GM21619 (cell line): ENCODE measurements at regions not wholly inside any gene's neighbourhood (a gene's known extent, or its start where the extent isn't known, plus 50 kb on each side); places are given as distances from the start of the nearest gene placed in this dataset.
"Not testable (repeated sequence)": the region's sequence is repeated elsewhere in the genome, so short reads cannot be mapped to it uniquely, and the experiment has no call there.

Source experiments
- ATAC-seq: cut with Tn5 transposase; IDR thresholded peaks from one replicate; pipeline ENCODE4 v1.9.1; 2021; ENCODE audit not compliant: unreplicated experiment

DNA sequence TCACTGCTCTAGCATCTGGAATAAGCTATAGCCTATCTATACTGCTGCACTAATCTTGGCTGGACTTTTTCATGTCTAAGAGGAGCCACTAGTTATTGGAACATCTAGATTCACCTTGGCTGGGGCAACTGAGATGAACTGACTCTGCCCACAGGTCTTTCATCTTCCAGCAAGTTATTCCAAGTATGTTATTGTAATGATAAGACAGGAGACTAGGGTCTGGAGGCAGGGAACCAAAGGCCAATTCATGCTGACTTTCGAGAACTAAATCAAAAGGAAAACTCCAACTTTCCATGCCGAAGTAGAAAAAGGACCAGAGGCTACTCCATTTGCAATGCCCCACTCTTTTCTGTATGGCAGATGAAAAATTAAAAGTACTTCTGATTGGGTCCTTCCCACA lies 1243.0 kb upstream of the RAG2 start:
- ATAC-seq: no peak

DNA sequence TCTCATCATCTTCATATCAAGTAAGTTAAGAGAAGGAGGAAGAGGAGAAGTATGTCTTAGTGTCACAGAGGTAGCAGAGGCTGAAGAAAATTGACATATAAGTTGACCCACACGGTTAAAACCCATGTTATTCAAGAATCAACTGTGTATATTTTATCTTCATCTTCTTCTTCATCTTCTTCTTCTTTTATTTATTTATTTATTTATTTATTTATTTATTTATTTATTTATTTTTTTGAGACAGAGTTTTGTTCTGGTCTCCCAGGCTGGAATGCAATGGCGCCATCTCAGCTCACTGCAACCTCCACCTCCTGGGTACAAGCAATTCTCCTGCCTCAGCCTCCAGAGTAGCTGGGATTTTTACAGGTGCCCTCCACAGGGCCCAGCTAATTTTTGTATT lies 1242.3 kb upstream of the RAG2 start:
- not testable (repeated sequence) for ATAC-seq

DNA sequence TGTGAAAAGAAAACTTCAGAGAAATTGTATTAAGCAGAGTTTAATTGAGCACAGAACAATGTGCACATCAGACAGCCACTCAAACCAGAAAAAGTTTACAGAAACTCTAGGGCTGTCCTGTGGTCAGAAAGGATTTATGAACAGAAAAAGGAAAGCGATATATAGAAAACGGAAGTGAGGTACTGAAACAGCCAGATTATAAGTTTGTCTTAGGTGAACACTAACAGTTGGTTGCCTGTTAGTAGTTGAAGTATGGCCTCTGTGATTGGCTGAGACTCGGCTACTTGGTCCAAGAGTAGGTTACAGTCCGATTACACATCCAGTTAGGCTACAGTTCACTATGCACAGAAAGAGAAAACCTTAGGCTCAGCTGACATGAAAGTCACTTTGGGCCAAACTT lies 1232.5 kb upstream of the RAG2 start:
- no peak for ATAC-seq

- ATAC-seq: no peak
These were observed 1219.8 kb upstream of the RAG2 start for GRCh38 chr11:37817727-37818270.

GRCh38 chr11:37812281-37812880 lies 1214.3 kb upstream of the RAG2 start:
- no peak for ATAC-seq

DNA sequence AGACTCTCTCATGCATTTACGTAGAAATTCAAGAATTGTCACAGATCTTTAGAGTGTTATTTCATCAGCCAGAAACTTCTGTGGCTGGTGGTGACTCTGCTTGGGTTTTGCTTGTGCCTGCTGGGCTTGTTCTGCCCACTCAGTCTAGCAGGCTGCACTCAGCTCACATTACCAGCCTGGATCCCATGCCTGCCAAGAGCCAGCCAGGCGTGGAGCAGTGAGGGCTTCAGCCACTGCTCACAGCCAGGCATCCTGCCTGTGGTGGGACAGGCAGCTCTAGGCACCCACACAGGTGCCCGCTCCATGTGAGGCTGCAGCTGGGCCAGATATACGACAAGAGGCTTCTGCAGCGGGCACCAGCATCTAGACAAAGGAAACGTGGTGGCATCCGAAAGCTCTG lies 1213.3 kb upstream of the RAG2 start:
- no peak for ATAC-seq

DNA sequence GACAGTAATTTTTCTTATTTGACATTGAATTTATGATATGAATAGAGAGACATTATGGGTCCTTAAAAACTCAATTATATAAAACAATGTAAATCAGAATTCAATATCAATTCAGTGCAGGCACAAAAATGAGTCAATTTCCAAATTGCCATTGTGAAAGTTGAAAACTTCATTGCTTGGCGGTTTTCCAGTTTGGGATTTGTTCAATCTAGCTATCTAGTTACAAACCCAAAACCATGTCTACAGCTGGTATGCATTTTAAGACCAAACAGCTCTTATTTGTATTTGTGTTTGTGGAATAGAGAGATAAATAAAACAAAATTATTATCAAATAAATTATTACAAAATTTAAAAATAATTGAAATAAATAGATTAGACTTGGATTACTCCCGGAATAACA lies 1206.6 kb upstream of the RAG2 start:
- ATAC-seq: no peak

- no peak for ATAC-seq
These were observed 1190.3 kb upstream of the RAG2 start for GRCh38 chr11:37788141-37788877.

GRCh38 chr11:37786214-37786755 lies 1188.2 kb upstream of the RAG2 start:
- no peak for ATAC-seq

DNA sequence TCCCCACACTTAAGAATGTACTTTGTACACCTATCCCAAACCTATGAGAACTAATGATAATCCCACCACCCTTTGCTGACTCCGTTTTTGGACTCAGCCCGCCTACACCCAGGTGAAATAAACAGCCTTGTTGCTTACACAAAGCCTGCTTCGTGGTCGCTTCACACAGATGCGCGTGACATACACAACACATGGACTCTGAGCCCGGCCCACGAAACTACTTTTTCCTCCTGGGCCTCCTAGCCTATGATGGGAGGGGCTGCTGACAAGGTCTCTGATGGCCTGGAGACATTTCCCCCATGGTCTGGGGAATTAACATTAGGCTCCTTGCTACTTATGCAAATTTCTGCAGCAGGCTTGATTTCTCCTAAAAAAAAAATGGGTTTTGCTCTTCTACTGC lies 1176.4 kb upstream of the RAG2 start:
- no peak for ATAC-seq

- ATAC-seq: no peak
These were observed 1172.1 kb upstream of the RAG2 start for GRCh38 chr11:37770145-37770544.

DNA sequence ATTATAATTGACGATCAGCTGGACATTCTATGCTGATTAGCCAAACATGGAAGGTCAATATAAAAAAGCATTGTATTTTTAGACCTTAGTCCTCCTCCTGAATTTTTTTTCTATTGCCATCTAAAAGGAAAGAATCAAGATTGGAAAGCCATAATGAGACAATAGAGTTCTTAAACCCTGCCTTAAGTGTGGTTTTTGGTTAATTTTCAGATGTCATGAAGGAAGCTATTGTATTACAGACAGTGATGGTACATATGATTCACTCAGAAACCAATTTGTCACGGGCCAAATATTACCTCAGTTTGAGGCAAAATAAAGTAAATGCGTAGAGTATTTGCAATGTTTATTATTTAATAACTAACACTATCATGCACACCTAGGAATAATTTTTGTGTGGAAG lies 1164.0 kb upstream of the RAG2 start:
- ATAC-seq: no peak

GRCh38 chr11:37755521-37755920 lies 1157.5 kb upstream of the RAG2 start:
- no peak for ATAC-seq

- no peak for ATAC-seq
These were observed 1150.6 kb upstream of the RAG2 start for GRCh38 chr11:37748641-37749040.

GRCh38 chr11:37747121-37747520 lies 1149.1 kb upstream of the RAG2 start:
- ATAC-seq: no peak

GRCh38 chr11:37727371-37727770 lies 1129.3 kb upstream of the RAG2 start:
- no peak for ATAC-seq

- ATAC-seq: no peak
These were observed 1126.3 kb upstream of the RAG2 start for GRCh38 chr11:37724315-37724714.

- ATAC-seq: no peak
These were observed 1123.4 kb upstream of the RAG2 start for GRCh38 chr11:37721485-37721884.

GRCh38 chr11:37718431-37718999 lies 1120.5 kb upstream of the RAG2 start:
- no peak for ATAC-seq

DNA sequence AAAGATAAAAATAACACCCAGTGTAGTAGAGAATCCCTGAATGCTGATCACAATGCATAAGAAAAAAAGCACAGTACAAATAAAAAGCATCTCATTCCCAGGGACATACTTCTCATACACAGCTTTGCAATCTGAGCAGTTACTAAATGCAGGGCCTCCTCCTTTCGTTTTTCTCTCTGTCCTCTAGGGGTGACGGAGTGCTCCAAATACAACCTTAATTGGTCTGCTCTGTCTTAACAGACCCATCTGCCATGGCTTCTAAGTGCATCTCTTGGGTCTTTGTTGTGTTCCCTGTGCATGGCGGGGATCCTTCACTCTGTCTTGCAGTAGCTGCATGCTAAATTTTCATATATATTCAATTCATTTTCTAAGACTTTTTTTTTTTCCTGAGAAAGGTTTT lies 1114.2 kb upstream of the RAG2 start:
- no peak for ATAC-seq

- ATAC-seq: no peak
These were observed 1112.0 kb upstream of the RAG2 start for GRCh38 chr11:37710031-37710430.

GRCh38 chr11:37704791-37705190 lies 1106.8 kb upstream of the RAG2 start:
- no peak for ATAC-seq
